GM18502 (cell line): ENCODE measurements at regions not wholly inside any gene's neighbourhood (a gene's known extent, or its start where the extent isn't known, plus 50 kb on each side); places are given as distances from the start of the nearest gene placed in this dataset.
"Not testable (repeated sequence)": the region's sequence is repeated elsewhere in the genome, so short reads cannot be mapped to it uniquely, and the experiment has no call there.

Source experiments
- ATAC-seq: cut with Tn5 transposase; IDR thresholded peaks from one replicate; pipeline ENCODE4 v1.9.1; 2021; ENCODE audit warnings: mild to moderate bottlenecking; ENCODE audit not compliant: unreplicated experiment, poor library complexity

DNA sequence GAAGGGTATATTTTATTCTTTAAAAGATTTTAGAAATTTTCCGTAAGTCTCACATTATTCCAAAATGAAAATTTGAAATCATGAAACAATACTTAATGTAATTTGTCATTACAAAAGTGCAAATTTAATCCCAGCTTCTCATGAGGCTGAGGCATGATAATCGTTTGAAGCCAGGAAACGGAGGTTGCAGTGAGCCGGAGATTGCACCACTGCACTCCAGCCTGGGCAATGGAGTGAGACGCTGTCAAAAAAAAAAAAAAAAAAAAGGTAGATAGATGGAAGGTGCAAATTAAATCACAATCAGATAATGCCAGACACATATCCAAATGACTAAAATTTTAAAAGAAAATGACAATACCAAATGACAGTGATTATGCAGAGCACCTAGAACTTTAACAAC, 644.2 kb downstream of the FAM181B start:
- ATAC-seq, result no peak

DNA sequence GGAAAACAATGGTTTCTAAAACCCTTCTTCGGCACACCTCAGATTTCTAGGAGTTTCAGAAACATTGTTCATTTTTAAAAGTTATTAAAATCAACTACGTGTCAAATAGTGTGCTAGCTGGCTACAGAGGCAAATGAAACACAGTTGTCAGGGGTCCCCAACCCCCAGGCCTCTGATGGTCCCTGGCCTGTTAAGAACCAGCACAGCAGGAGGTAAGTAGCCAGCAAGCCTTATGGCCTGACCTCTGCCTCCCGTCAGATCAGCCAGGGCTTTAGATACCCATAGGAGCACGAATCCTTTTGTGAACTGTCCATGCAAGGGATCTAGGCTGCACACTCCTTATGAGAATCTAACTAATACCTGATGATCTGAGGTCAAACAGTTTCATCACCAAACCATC, 648.2 kb downstream of the FAM181B start:
- no peak for ATAC-seq

DNA sequence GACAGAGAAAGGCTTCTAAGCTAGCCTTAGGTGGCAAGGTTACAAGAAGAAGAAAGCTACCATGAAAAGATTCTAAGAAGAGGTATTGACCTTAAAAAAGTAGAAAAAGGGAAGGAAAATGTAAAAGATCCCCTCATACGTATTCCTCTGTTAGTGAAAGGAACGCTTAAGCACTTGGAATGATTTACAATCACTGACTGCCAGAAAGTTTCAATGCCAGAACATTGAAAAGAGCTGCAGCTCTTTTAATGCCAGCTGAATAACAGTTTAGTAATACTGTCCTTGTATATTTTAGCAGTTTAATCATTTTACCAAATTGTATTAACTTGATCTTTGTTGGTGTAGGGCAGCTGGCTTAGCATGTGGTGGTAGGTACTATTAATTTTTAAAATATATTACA, 650.7 kb downstream of the FAM181B start:
- ATAC-seq, result no peak

DNA sequence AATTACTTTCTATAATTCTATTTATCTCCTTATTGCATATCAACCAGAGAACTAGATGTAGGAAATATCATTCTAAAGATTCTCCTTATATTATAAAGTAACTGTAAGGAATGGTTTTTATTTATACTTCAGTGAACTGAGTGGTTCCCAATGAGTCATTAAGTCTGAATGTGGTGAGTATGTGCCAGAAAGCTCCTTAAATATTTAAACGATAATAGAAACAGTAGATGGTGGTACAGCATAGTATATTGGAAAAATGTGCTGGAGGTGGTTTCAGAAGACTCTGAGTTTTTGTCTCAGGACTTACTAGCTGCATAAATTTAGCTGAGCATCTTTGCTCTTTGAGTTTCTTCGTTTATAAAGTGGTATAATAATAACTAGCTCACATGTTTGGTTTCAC, 653.5 kb downstream of the FAM181B start:
- no peak for ATAC-seq

DNA sequence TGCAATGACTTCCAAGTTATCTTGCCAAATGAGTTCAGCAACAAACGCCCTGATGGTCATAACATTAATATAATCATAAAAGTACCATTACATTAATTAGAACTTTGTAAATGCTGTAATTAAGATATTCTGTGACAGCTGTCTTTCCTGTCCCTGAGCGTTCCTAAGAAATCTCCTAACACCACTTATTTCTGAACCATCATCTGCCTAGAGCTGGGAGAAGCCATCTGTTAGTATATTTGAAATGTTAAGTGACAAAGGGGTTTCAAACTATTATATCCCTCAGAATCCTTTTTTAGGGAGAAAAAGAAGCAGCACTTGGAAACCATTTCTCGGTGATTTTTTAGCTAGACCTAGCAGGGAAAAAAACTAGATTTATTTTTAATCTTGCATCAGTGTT, 657.5 kb downstream of the FAM181B start:
- ATAC-seq, result no peak

DNA sequence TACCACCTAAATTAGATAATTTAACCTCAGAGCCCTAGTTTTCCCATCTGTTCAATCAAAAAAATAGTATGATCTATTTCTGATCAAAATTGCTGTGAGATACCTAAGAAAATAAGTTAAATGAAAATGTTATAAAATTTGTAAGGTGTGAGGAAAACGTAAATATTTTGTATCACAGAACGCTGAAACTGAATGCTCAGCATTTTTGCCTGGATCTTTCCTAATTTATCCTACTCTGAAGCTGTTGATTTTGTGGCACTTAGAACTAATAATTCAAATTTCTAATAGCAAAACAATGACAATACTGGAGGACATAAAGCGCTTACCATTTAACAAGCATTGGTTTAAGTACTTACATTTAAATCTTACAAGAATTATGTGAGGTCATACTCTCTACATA, 674.2 kb downstream of the FAM181B start:
- no peak for ATAC-seq

DNA sequence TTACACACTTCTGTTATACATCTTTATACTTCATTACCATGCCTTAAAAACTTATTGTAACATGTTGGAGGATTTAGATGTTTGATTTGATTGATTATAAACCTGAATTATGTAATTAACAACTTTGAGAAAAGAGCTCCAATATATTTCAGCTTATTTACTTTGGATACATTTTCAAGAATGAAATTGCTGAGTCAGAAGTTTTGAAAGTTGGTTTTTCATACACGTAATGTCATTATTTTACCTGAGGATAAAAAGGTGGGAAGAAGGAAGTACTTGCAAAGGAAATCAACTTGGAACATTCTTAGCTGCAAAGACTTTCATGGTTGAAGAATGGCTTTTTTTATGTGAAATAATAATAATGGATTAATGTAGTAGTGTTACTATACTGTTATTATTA, 677.2 kb downstream of the FAM181B start:
- no peak for ATAC-seq

DNA sequence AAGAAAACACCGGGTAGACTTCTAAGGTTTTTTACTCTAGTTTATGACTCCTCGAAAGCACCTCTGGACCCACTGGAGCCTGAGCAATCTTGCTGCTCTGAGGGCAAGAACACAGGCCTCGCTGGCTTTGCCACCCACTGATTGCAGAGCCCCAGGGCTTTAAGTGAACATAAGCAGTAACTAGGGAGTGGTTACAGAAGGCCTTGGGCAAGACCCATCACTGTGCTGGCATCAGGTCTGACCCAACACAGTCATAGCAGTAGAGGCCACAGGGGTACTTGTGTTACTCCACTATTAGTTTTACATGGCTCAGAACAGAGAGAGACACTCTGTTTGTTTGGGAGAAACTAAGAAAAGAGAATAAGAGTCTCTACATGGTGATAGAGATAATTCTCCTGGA, 684.5 kb downstream of the FAM181B start:
- no peak for ATAC-seq

DNA sequence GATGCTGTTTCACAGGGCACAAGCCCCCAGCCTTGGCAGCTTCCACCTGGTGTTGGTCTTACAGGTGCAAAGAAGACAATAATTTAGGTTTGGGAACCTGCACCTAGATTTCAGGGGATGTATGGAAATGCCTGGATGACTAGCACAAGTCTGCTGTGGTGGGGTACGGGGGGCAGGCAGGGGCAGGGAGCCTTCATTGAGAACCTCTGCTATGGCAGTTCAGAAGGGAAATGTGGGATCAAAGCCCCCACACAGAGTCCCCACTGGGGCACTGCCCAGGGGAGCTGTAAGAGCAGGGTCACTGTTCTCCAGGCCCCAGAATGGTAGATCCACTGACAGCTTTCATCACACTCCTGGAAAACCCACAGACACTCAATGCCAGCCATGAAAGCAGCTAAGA, 686.5 kb downstream of the FAM181B start:
- ATAC-seq, result no peak

DNA sequence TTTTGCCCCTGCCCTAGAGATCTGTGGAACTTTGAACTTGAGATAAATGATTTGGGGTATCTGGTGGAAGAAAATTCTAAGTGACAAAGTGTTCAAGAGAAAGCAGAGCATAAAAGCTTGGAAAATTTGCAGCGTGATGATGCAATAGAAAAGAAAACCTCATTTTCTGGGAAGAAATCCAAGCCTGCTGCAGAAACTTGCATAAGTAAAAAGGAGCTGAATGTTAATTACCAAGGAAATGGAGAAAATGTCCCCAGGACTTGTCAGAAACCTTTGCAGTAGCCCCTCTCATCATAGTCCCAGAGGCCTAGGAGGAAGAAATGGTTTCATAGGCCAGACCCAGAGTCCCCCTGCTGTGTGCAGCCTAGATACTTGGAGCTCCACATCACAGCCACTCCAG, 686.9 kb downstream of the FAM181B start:
- ATAC-seq, result no peak

DNA sequence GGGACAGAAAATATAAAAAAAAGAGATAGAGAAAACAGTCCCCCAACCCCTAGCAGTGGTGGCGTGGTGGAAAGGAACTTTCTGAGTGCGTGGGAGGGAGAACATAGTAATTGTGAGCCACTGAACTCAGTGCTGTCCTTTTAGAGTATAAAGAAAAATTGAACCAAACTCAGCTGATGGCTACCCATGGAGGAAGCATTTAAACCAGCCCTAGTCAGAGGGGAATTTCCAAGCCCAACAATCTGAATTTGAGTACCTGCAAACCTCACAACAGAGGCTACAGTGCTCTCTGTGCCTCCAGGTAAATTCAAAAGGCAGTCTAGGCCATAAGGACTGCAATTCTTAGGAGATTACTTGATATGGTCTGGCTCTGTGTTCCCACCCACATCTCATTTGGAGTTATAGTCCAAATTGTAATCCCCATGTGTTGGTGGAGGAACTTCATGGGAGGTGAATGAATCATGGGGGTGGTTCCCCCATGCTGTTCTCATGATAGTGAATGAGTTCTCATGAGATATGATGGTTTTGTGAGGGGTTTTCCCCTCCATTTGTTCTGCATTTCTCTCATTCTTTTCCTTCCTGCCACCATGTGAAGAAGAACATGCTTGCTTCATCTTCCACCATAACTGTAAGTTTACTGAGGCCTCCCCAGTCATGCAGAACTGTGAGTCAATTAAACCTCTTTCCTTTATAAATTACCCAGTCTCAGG, 687.8 kb downstream of the FAM181B start:
- no peak for ATAC-seq

DNA sequence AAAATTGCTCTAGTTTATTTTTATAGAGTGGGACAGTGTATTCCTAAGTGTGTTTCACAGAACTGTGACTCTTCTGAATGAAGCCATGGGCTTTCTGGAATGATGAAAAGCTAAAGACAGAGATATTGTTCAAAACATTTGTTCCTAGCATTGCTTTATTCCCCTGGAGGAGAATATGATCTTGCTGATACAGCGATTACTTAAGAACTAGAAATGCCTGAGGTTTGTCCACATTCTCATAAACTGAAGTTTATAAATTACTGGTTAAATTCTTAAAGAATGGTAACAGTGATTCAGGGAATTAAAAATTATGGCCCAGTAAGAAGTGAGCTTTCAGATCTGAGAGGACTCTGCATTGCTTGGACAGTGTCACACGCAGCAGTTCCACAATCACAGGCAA, 690.3 kb downstream of the FAM181B start:
- no peak for ATAC-seq

DNA sequence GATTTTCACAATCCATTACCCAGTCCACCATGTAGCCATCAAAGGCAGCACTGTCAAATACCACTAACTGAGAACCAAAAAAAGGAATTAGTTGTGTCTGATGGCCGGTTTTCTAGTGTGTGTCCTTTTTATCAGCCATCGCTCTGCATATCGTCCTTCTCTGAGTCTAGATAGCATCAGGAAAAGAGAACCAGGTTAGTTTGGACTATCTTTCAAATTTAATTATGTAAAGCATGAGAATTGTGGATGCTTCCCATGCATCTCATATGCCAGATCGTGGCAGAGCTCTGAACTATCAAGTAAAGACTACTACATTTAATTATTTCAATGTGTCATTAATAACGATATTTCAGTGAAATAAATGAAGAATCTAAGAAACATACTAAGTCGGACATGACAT, 691.9 kb downstream of the FAM181B start:
- ATAC-seq, result no peak

DNA sequence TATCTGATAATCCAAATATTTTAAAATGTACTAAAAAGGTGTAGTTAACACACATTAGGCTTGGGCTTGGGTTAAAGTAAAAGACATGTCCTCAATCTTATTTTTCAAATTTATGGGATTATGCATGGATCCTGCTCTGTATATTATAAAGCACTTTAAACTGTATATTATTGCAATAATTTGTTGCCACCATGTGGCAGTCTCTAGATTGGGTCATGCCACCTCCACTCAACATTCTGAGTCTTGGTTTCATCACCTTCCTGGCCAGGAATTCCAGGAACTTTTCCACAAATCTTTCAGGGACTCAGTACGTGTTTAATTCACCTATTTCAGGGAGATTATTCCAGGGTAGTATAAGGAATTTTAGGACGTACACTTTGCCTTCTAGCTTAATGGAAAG, 695.5 kb downstream of the FAM181B start:
- ATAC-seq, result no peak

DNA sequence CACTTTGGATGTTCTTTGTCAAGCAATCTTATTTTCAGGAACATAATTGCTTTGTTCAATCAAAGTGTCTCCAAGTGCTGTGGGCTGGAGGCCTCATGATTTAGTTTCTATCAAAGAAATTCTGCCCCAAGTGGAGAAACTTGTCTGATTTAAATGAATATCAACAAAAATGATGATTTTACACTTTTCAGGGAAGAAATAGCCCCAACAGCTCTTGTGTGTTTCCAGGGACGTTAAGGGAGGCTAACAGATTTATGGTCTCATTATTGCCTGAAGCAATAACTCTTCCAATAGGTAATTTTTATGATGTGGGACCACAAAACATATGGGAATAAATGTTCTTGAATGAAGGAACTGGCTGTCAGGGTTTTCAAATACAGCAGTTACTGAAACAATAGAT, 699.1 kb downstream of the FAM181B start:
- no peak for ATAC-seq

DNA sequence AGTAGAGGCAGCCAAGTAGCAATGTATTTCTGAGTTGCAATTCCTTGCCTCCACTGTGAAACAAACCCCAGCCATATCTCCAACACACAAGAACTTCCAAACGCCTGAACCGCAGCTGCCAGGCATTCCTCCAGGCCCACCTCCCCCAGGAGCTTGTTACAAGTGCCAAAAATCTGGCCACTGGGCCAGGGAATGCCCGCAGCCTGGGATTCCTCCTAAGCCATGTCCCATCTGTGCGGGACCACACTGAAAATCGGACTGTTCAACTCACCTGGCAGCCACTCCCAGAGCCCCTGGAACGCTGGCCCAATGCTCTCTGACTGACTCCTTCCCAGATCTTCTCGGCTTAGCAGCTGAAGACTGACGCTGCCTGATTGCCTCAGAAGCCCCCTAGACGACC, 706.3 kb downstream of the FAM181B start:
- not testable (repeated sequence) for ATAC-seq

DNA sequence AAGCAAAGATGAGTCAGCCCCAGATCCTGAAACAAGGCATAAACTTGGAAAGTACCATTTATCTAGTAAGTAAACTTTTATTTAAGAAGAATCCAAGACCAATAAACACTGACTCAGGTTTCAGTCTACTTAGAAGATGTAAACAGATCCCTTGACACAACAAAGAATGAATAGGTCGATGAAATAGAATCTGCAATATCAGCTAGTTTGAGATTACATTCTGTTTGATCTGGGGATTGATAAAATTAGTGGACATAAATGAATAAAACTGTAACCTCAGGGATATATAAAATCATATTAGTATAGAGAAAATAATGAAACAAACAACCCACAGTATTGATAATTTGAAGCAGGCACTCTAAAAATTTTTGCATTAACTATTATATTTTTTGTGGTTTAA, 708.9 kb downstream of the FAM181B start:
- no peak for ATAC-seq

DNA sequence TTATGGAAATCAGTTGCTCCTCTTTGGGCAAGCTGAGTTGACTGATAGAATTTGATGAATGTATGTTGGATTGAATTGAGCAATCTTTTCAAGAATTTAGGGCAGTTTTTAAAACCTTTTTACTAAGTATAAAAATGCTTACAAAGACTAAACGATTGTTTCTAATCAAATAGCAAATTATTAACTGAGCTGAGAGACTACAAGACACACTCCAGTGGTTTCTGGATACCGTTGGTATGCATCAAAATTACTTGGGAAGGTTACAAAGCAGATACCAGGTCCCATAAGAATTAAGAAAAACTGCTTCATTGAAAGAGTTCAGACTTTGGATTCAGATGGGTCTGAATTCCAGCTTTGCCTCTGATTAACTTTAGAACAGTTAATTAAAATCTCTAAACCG, 721.4 kb downstream of the FAM181B start:
- no peak for ATAC-seq

DNA sequence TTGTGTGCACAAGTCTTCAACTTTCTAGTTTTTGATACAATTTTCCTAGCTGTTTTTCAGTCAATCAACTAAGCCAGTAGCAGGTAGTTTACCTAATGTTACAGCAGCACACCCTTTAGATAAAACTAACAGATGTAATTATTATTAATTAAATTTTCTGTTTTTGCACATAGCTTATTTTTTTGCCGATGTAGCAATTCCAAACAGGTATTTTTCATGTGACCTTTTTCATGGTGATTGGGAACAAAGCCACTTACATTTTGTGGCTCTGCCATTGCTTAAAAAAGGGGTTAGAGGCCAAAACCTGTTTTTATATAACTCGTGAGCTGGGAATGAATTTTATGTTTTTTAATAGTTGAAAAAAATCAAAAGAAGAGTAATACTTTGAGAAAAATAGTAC, 724.5 kb downstream of the FAM181B start:
- ATAC-seq, result no peak

DNA sequence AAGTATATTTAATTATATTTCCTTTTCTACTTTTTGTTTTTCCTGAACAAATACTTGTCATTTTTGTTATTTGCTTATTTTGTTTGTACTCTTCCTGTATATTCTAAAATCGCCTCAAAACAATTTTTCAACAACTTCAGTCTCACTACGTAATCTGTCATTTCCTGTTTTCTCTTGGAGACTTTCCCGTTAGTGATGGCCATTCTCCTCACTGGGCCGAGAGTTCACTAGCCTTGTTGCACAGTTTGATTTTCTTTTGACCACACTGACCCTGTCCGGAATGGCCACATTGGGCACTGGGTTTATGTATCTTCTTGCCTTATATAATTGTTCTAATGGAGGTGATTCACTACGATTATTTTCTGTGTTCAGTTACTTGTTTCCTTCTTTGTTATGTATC, 726.1 kb downstream of the FAM181B start:
- ATAC-seq, result no peak

DNA sequence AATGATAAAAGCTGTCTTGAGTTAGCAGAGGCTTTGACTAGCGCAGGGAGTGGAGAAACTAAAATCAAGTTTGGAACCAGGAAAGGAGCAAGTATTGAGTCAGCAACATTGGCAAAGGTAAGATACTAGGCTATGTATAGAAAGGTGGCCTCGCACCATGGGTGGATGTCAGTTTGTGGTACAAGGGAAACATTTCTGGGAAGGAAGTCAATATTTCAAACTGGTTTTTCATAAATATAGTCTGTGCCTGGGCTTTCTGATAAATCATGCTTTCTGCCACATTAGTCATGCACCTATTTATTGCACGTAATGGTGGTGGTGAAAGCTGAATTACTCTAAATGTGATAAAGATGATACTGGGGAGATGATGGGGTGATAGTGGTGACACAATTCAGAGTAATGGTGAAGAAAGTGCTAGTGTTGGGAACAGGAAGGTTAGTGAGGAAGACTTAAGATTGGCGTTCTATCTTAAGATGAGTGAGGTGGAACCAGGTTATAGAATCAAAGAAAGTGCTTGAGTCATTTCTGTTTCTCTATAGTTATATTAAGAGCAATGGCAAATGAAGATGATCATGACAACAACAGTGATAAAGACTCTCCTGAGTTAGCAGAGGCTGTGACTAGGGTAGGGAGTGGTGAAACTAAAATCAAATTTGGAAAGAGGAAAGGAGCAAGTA, 729.0 kb downstream of the FAM181B start:
- no peak for ATAC-seq
